ENCODE measurements at regions not wholly inside any gene's neighbourhood (a gene's known extent, or its start where the extent isn't known, plus 50 kb on each side); places are given as distances from the start of the nearest gene placed in this dataset.
"Not testable (repeated sequence)": the region's sequence is repeated elsewhere in the genome, so short reads cannot be mapped to it uniquely, and the experiment has no call there.

DNA sequence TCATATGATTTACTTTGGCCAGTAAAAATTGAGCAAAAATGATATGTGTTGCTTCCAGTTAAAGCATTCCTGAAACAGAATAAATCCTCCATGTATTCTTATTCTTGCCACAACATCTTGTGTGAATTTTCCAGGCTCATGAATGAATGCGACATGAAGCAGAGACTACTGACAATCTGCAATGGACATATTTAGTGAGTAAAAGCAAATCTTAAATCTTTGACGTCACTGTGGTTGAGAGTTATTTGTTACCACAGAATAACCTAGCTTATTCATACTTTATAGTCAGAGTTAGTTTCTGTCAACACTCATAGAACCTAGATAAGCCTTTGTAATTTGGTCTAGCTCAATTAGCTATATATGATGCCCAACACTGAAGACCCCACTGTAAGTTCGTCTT, 1443.1 kb downstream of the PCDH9 start:
- no peak overlapping the region for H3K27ac ChIP-seq (ENCODE audit: low read length)
- no peaks in the 10 kb centered on the region for H3K4me1 ChIP-seq (ENCODE audit: insufficient read depth, low read length)
- H3K9me3 ChIP-seq (ENCODE audit: insufficient read depth, low read depth, low read length) = no peaks in the 10 kb centered on the region
- H3K9ac ChIP-seq (ENCODE audit: low read depth, low read length) = no peak overlapping the region
- no peak overlapping the region for H3K4me3 ChIP-seq (ENCODE audit: low read length)
- no peaks in the 10 kb centered on the region for H3K36me3 ChIP-seq (ENCODE audit: insufficient read depth, low read depth, low read length)
- no peaks in the 10 kb centered on the region for H3K27me3 ChIP-seq (ENCODE audit: insufficient read depth, low read length)

DNA sequence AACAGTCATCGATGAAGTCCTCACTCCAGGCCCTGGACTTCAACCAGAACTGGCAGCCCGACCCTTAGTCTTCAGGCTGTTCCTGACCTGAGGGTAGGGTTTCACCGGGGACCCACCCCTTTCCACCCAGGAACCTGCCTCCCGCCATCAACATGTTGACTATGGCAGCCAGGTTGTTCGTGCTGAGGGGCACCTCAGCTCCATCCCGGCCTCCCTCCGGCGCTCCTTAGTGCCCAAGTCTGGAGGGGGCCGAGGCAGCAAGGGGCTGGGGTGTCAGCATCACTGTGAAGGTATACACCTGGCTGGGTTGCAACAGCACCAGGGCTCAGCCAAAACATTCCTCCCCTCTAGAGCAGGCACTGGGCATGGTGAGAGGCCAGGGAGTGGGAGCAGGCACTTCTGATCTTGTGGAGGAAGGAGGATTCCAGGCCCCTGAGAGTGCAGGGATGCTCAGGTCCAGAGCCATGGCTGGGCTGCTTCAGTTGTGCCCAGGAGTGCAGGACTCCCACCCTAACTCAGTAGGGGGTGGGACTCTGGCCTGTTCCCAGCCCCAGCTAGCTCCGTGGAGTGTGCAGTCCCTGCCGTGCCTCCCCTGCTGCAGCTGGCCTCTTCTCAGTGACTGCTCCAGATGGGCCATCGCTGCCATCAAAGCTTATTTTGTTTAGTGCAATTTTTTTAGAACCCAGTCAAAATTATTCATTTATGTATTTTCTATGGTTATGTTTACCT, 1445.9 kb downstream of the PCDH9 start:
- Histone ChIP-seq H3K9ac (ENCODE audit: low read depth, low read length) (no peak overlapping the region), H3K4me3 (ENCODE audit: low read length) (no peak overlapping the region), H3K27me3 (ENCODE audit: insufficient read depth, low read length) (no peaks in the 10 kb centered on the region)

DNA sequence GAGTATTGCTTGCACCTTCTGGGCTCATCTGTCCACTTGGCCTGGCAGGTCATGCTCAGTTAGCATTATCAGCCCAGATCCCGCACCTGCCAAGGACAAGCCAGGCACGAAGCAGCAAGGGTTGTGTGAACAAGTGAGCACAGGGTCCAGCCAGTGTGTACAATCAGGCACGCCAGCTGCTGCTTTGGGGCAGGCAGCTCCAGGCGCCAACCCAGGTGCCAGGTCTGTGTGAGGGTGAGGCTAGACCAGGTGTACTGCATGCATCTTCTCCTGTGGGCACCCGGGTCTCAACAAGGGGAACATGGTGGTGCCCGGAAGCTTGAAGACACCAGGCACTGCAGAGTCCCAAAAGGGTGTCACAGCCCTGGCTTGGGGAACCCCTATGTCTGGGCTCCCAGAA, 1446.8 kb downstream of the PCDH9 start:
- Histone ChIP-seq H3K9me3 (ENCODE audit: insufficient read depth, low read depth, low read length) (no peaks in the 10 kb centered on the region), H3K4me3 (ENCODE audit: low read length) (no peak overlapping the region), H3K27me3 (ENCODE audit: insufficient read depth, low read length) (no peaks in the 10 kb centered on the region), H3K4me1 (ENCODE audit: insufficient read depth, low read length) (no peaks in the 10 kb centered on the region), H3K27ac (ENCODE audit: low read length) (no peak overlapping the region), H3K36me3 (ENCODE audit: insufficient read depth, low read depth, low read length) (no peaks in the 10 kb centered on the region), H3K9ac (ENCODE audit: low read depth, low read length) (no peak overlapping the region)

More for the DNA sequence above, 1445.9 kb downstream of the PCDH9 start:
- no peak overlapping the region for H3K27ac ChIP-seq (ENCODE audit: low read length)
- no peaks in the 10 kb centered on the region for H3K36me3 ChIP-seq (ENCODE audit: insufficient read depth, low read depth, low read length)
- H3K4me1 ChIP-seq (ENCODE audit: insufficient read depth, low read length) = no peaks in the 10 kb centered on the region
- no peaks in the 10 kb centered on the region for H3K9me3 ChIP-seq (ENCODE audit: insufficient read depth, low read depth, low read length)

DNA sequence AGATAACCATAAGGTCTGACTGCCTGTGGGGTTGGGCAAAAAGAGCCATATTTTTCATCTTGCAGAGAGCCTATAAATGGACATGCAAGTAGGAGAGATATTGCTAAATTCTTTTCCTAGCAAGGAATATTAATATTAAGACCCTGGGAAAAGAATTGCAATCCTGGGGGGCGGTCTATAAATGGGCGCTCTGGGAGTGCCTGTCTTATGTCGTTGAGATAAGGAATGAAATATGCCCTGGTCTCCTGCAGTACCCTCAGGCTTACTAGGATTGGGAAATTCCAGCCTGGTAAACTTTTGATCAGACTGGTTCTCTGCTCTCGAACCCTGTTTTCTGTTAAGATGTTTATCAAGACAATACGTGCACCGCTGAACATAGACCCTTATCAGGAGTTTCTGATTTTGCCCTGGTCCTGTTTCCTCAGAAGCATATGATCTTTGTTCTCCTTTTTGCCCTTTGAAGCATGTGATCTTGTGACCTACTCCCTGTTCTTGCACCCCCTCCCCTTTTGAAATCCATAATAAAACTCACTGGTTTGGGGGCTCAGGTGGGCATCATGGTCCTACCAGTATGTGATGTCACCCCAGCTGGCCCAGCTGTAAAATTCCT, 1458.3 kb downstream of the PCDH9 start:
- not testable (repeated sequence) for H3K4me1 ChIP-seq (ENCODE audit: insufficient read depth, low read length); H3K27ac ChIP-seq (ENCODE audit: low read length); H3K27me3 ChIP-seq (ENCODE audit: insufficient read depth, low read length); H3K36me3 ChIP-seq (ENCODE audit: insufficient read depth, low read depth, low read length); H3K4me3 ChIP-seq (ENCODE audit: low read length); H3K9ac ChIP-seq (ENCODE audit: low read depth, low read length)
- H3K9me3 ChIP-seq (ENCODE audit: insufficient read depth, low read depth, low read length) = peaks cover 10% of the 10 kb centered on the region

DNA sequence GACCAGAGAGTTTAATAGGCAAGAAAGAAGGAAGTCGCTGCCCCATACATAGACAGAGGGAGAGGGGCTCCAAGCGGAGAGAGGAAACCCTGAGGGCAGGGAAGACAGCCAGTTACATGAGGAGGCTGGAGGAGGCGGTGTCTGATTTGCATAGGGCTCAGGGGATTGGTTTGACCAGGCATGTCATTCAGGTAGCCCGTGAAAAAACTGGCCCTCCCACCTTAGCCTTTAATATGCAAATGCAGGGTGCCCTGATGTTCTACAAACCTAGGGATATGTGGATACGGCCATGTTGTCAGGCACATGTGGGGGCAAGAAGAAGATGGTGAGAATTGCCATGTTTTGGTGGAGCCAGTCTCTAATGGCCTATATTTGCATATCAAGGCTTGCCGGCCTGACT, 1461.6 kb downstream of the PCDH9 start:
- Histone ChIP-seq H3K9me3 (ENCODE audit: insufficient read depth, low read depth, low read length) (peaks cover 10% of the 10 kb centered on the region), H3K4me3 (ENCODE audit: low read length) (no peak overlapping the region; the same call in 1 of the 2 replicates), H3K9ac (ENCODE audit: low read depth, low read length) (no peak overlapping the region), H3K27ac (ENCODE audit: low read length) (no peak overlapping the region), H3K36me3 (ENCODE audit: insufficient read depth, low read depth, low read length) (no peaks in the 10 kb centered on the region), H3K27me3 (ENCODE audit: insufficient read depth, low read length) (no peaks in the 10 kb centered on the region), H3K4me1 (ENCODE audit: insufficient read depth, low read length) (no peaks in the 10 kb centered on the region)

DNA sequence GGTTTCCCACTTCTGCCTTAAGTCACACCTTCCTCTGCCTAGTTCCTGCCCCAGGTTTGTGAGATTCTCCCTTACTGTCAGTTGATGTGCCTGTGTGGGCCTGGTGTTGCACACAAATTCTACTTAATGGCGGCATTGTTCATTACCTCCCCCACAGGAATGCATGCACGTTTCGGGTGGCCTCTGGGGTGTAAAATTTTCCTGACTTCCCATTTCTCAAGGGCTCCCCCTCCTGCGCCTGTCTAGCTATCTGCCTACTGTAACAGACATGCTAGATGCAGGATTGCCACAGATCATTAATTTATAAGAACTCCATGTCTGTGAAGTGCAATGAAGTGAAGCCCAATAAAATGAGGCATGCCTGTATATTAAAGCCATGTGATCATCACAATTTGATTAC, 1466.3 kb downstream of the PCDH9 start:
- Histone ChIP-seq H3K9ac (ENCODE audit: low read depth, low read length) (no peak overlapping the region), H3K36me3 (ENCODE audit: insufficient read depth, low read depth, low read length) (no peaks in the 10 kb centered on the region), H3K4me3 (ENCODE audit: low read length) (no peak overlapping the region), H3K27ac (ENCODE audit: low read length) (no peak overlapping the region), H3K4me1 (ENCODE audit: insufficient read depth, low read length) (no peaks in the 10 kb centered on the region), H3K27me3 (ENCODE audit: insufficient read depth, low read length) (no peaks in the 10 kb centered on the region), H3K9me3 (ENCODE audit: insufficient read depth, low read depth, low read length) (no peaks in the 10 kb centered on the region; the same call in 1 of the 2 replicates)

DNA sequence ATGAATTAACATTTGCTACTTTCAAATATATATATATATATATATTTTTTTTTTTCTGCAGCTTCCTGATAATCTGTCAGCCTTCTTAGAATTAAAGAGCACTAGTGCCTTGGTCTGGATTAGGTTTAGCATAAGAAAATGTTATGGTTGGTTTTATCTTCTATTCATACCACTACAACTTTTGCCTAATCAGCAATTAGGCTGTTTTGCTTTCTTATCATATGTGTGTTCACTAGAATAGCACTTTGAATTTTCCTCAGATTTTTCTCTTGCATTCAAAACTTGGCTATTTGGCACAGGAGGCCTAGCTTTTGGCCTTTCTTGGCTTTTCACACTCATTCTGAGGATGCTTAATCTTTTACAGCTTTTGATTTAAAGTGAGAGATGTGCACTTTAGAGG, 1468.1 kb downstream of the PCDH9 start:
- H3K27me3 ChIP-seq (ENCODE audit: insufficient read depth, low read length) = no peaks in the 10 kb centered on the region
- no peak overlapping the region for H3K9ac ChIP-seq (ENCODE audit: low read depth, low read length)
- H3K27ac ChIP-seq (ENCODE audit: low read length) = no peak overlapping the region
- no peak overlapping the region for H3K4me3 ChIP-seq (ENCODE audit: low read length)
- no peaks in the 10 kb centered on the region for H3K4me1 ChIP-seq (ENCODE audit: insufficient read depth, low read length)
- H3K9me3 ChIP-seq (ENCODE audit: insufficient read depth, low read depth, low read length) = no peaks in the 10 kb centered on the region; the same call in 1 of the 2 replicates
- no peaks in the 10 kb centered on the region for H3K36me3 ChIP-seq (ENCODE audit: insufficient read depth, low read depth, low read length)

DNA sequence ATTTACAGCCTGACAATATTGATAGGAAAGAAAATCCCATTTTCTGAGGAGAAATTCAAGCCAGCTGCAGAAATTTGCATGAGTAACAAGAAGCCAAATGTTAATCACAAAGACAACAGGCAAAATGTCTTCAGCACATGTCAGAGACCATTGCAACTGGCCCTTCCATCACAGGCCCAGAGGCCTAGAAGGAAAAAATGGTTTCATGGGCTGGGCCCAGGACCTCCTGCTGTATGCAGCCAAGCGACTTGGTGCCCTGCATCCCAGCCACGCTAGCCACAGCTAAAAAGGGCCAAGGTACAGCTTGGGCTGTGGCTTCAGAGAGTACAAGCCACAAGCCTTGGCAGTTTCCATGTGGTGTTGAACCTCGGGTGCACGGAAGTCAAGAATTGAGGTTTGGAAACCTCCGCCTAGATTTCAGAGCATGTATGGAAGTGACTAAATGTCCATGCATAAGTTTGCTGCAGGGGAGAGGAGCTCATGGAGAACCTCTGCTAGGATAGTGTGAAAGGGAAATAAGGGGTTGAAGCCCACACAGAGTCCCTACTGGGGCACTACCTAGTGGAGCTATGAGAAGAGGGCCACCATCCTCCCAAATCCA, 1474.0 kb downstream of the PCDH9 start:
- Histone ChIP-seq H3K36me3 (ENCODE audit: insufficient read depth, low read depth, low read length) (no peaks in the 10 kb centered on the region), H3K9me3 (ENCODE audit: insufficient read depth, low read depth, low read length) (peaks cover 13% of the 10 kb centered on the region; the same call in 1 of the 2 replicates), H3K27me3 (ENCODE audit: insufficient read depth, low read length) (no peaks in the 10 kb centered on the region), H3K27ac (ENCODE audit: low read length) (no peak overlapping the region), H3K4me1 (ENCODE audit: insufficient read depth, low read length) (no peaks in the 10 kb centered on the region), H3K9ac (ENCODE audit: low read depth, low read length) (no peak overlapping the region), H3K4me3 (ENCODE audit: low read length) (no peak overlapping the region)

DNA sequence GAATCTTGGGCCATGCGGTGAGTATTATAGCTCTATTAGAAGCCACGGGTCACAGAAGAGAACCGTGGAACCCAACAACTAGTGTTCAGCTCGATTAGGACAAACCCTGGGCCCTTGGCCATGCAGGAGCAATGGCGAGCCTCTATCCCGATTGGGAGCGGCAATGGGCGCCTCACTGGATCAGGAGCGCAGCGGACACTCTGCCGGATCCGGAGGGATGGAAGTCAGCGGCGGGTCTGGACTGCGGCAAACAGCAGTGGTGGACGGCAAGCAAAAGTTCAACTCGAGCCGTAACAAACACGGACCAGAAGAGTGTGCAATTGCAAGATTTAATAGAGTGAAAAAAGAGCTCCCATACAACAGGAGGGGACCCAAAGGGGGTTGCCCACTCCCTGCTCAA, 1481.9 kb downstream of the PCDH9 start:
- no peak overlapping the region for H3K4me3 ChIP-seq (ENCODE audit: low read length)
- no peak overlapping the region for H3K9ac ChIP-seq (ENCODE audit: low read depth, low read length)
- no peaks in the 10 kb centered on the region for H3K9me3 ChIP-seq (ENCODE audit: insufficient read depth, low read depth, low read length)
- no peaks in the 10 kb centered on the region for H3K27me3 ChIP-seq (ENCODE audit: insufficient read depth, low read length)
- H3K27ac ChIP-seq (ENCODE audit: low read length) = no peak overlapping the region
- no peaks in the 10 kb centered on the region for H3K36me3 ChIP-seq (ENCODE audit: insufficient read depth, low read depth, low read length)
- no peaks in the 10 kb centered on the region for H3K4me1 ChIP-seq (ENCODE audit: insufficient read depth, low read length)

DNA sequence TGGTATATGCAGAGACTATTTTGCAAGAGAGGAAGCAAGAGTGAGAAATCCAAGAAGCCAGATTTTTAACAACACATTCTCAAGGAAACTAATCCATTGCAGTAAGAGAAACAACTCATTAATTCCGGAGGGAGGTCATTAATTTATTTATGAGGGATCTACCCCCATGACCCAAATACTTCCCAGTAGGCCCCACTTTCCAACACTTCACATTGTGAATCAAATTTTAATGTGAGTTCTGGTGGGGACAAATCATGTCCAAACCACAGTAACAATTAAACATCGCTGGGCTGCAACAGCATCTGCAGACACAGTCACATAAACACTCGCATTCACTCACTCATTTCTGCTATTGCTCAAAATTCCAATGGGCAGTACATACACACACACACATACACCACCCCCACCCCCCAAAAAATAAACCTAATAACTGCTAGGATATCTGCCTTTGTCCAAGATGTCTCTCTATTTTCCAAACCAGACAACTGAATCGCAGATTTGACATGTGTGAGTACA, 1483.7 kb downstream of the PCDH9 start:
- Histone ChIP-seq H3K27me3 (ENCODE audit: insufficient read depth, low read length) (no peaks in the 10 kb centered on the region), H3K27ac (ENCODE audit: low read length) (no peak overlapping the region), H3K4me1 (ENCODE audit: insufficient read depth, low read length) (no peaks in the 10 kb centered on the region), H3K9ac (ENCODE audit: low read depth, low read length) (no peak overlapping the region), H3K4me3 (ENCODE audit: low read length) (no peak overlapping the region), H3K36me3 (ENCODE audit: insufficient read depth, low read depth, low read length) (no peaks in the 10 kb centered on the region), H3K9me3 (ENCODE audit: insufficient read depth, low read depth, low read length) (no peaks in the 10 kb centered on the region)

DNA sequence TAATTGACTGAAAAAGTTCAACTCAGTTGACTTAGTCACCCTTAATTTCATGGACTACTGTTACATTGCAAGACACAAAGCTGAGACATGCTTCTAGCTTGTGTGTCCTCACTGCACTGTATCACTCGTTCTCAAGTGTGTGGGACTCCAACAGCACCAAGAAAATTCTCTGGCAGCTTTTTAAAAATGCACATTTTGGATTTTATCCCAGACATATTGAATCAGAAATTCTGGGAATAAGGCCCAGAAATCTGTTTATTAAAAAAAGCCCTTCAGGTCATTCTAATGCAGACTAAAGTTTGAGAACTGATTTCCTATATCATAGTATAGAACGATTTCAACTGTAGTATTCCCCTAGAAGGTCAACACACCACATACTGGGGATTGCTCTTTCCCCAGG, 1485.3 kb downstream of the PCDH9 start:
- Histone ChIP-seq H3K36me3 (ENCODE audit: insufficient read depth, low read depth, low read length) (no peaks in the 10 kb centered on the region), H3K4me1 (ENCODE audit: insufficient read depth, low read length) (no peaks in the 10 kb centered on the region), H3K4me3 (ENCODE audit: low read length) (no peak overlapping the region), H3K9ac (ENCODE audit: low read depth, low read length) (no peak overlapping the region), H3K27me3 (ENCODE audit: insufficient read depth, low read length) (no peaks in the 10 kb centered on the region), H3K27ac (ENCODE audit: low read length) (no peak overlapping the region), H3K9me3 (ENCODE audit: insufficient read depth, low read depth, low read length) (no peaks in the 10 kb centered on the region)

DNA sequence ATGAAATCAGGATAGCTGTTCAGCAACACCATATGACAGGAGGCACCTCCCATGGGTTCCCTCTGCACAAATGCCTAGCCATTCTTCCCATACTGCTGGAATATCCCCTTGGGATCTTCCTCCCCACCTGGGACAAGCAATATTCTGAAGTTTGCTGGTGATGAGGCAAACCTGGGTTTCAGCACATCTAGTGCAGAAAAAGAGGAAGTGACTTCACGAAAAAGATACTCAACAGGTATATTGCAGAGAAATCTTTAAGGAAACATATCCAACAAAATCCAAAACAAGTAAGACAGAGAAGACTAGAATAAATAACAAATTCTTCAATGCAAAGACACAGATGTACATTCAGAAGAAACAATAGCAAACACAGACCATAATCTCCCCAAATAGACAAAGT, 1497.0 kb downstream of the PCDH9 start:
- H3K36me3 ChIP-seq (ENCODE audit: insufficient read depth, low read depth, low read length) = no peaks in the 10 kb centered on the region
- H3K9me3 ChIP-seq (ENCODE audit: insufficient read depth, low read depth, low read length) = no peaks in the 10 kb centered on the region; the same call in 1 of the 2 replicates

More for the DNA sequence above, 1497.0 kb downstream of the PCDH9 start:
- H3K4me1 ChIP-seq (ENCODE audit: insufficient read depth, low read length) = no peaks in the 10 kb centered on the region
- no peak overlapping the region for H3K9ac ChIP-seq (ENCODE audit: low read depth, low read length)
- no peaks in the 10 kb centered on the region for H3K27me3 ChIP-seq (ENCODE audit: insufficient read depth, low read length)
- no peak overlapping the region for H3K4me3 ChIP-seq (ENCODE audit: low read length)
- H3K27ac ChIP-seq (ENCODE audit: low read length) = no peak overlapping the region
